KMS-11 (cell line): ENCODE measurements at regions not wholly inside any gene's neighbourhood (a gene's known extent, or its start where the extent isn't known, plus 50 kb on each side); places are given as distances from the start of the nearest gene placed in this dataset.

Source experiments
- H2AFZ ChIP-seq: fragments of 200-600 bp; sonication (generic); 2 replicates; pipeline ENCODE4 v1.6.1; 2016; ENCODE audit warnings: antibody characterized with exemption, mixed run types, low read depth
- H3K27ac ChIP-seq: fragments of 200-600 bp; sonication (generic); 2 replicates; pipeline ENCODE4 v1.6.1; 2016; ENCODE audit warnings: mild to moderate bottlenecking, mixed run types
- H3K27me3 ChIP-seq: fragments of 200-600 bp; sonication (generic); 2 replicates; pipeline ENCODE4 v1.6.1; 2017; ENCODE audit warnings: mild to moderate bottlenecking, low read depth, mixed run types, moderate library complexity; ENCODE audit not compliant: insufficient read depth
- H3K36me3 ChIP-seq: fragments of 200-600 bp; sonication (generic); 2 replicates; pipeline ENCODE4 v1.6.1; 2017; ENCODE audit warnings: mild to moderate bottlenecking, mixed run types; ENCODE audit not compliant: insufficient read depth
- H3K4me1 ChIP-seq: fragments of 200-600 bp; sonication (generic); 2 replicates; pipeline ENCODE4 v1.6.1; 2016; ENCODE audit warnings: mild to moderate bottlenecking, low read depth, mixed run types; ENCODE audit not compliant: poor library complexity, severe bottlenecking
- H3K4me2 ChIP-seq: fragments of 200-600 bp; sonication (generic); 2 replicates; pipeline ENCODE4 v1.7.0; 2016; ENCODE audit warnings: mild to moderate bottlenecking, mixed run types
- H3K4me3 ChIP-seq: fragments of 200-600 bp; sonication (generic); IDR thresholded peaks from 2 replicates; pipeline ENCODE4 v1.6.1; 2017; ENCODE audit warnings: low read depth, low read length, mixed read lengths; ENCODE audit not compliant: insufficient read depth
- H3K79me2 ChIP-seq: fragments of 200-600 bp; sonication (generic); 2 replicates; pipeline ENCODE4 v1.6.1; 2016; ENCODE audit warnings: low read depth, mixed run types; ENCODE audit not compliant: insufficient read depth
- H3K9ac ChIP-seq: fragments of 200-600 bp; sonication (generic); 2 replicates; pipeline ENCODE4 v1.6.1; 2016; ENCODE audit warnings: mild to moderate bottlenecking, mixed run types
- H4K20me1 ChIP-seq: fragments of 200-600 bp; sonication (generic); 2 replicates; pipeline ENCODE4 v1.6.1; 2016; ENCODE audit warnings: mild to moderate bottlenecking, mixed run types; ENCODE audit not compliant: insufficient read depth
- TF ChIP-seq, protein P1 (sequence below): fragments of 200-600 bp; sonication (generic); conservative IDR thresholded peaks from 2 replicates; pipeline ENCODE4 v1.6.1; 2017; ENCODE audit warnings: low read depth, mild to moderate bottlenecking, antibody characterized with exemption, low read length, moderate library complexity, mixed read lengths

GRCh38 chr11:70751142-70751734, 352.9 kb downstream of the CTTN start:
- Histone ChIP-seq H3K27me3 (no peaks in the 10 kb centered on the region), H3K79me2 (no peaks in the 10 kb centered on the region), H3K36me3 (no peaks in the 10 kb centered on the region), H3K9ac (no peak overlapping the region), H3K4me1 (no peaks in the 10 kb centered on the region), H3K27ac (no peak overlapping the region), H3K4me3 (no peak overlapping the region), H2AFZ (no peak overlapping the region), H3K4me2 (no peak overlapping the region), H4K20me1 (no peaks in the 10 kb centered on the region)
- TF ChIP-seq, protein P1, sequence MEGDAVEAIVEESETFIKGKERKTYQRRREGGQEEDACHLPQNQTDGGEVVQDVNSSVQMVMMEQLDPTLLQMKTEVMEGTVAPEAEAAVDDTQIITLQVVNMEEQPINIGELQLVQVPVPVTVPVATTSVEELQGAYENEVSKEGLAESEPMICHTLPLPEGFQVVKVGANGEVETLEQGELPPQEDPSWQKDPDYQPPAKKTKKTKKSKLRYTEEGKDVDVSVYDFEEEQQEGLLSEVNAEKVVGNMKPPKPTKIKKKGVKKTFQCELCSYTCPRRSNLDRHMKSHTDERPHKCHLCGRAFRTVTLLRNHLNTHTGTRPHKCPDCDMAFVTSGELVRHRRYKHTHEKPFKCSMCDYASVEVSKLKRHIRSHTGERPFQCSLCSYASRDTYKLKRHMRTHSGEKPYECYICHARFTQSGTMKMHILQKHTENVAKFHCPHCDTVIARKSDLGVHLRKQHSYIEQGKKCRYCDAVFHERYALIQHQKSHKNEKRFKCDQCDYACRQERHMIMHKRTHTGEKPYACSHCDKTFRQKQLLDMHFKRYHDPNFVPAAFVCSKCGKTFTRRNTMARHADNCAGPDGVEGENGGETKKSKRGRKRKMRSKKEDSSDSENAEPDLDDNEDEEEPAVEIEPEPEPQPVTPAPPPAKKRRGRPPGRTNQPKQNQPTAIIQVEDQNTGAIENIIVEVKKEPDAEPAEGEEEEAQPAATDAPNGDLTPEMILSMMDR, result no peak

DNA sequence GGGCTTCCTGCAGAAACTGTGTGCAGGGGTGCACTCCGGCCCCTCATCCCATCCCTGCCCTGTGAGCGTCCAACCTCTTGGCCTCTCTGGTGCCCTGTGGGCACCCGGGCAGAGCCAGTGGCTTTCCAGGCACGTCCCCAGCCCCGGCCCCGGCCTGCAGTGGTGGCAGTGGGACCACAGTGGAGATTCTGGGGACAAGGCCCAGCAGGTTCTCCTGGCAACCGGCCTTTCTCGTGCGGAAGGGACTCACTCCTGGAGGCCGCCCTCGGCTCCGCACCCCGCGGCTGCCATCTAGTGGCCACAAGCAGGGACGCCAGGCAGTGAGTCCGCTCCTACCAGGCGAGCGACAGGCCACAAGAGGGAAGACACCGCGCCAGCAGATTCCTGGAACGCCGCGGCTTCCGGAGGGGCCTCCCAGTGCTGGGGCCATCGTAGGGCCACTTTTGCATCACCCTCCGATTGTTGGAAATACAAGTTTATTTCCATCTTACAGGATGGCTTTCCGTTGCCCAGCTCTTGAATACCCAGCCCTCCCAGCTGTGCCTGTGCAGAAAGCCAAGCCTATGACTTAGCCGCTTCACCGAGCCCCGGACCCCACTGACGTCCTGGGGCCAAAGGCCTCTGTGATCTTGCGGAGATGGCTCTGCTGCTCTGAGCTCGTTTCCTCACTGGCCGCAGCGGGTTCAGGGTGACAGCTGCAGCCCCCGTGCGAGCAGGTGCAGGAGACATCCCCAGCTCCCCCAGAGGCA, 357.3 kb downstream of the CTTN start:
- no peak overlapping the region for H3K4me3 ChIP-seq
- H3K79me2 ChIP-seq, result no peaks in the 10 kb centered on the region
- no peaks in the 10 kb centered on the region for H4K20me1 ChIP-seq
- H3K4me2 ChIP-seq, result no peak overlapping the region
- H2AFZ ChIP-seq, result no peak overlapping the region
- H3K27ac ChIP-seq, result no peak overlapping the region
- H3K9ac ChIP-seq, result no peak overlapping the region
- H3K36me3 ChIP-seq, result no peaks in the 10 kb centered on the region
- TF ChIP-seq, protein P1, result peak; percentile 76
- H3K4me1 ChIP-seq, result no peaks in the 10 kb centered on the region
- peaks cover 3% of the 10 kb centered on the region; the same call in 1 of the 2 replicates for H3K27me3 ChIP-seq

GRCh38 chr11:70756341-70756740, 358.0 kb downstream of the CTTN start:
- no peaks in the 10 kb centered on the region for H4K20me1 ChIP-seq
- no peak overlapping the region for H3K4me3 ChIP-seq
- no peaks in the 10 kb centered on the region for H3K36me3 ChIP-seq
- H3K4me2 ChIP-seq, result no peak overlapping the region
- TF ChIP-seq, protein P1, result no peak
- H3K9ac ChIP-seq, result no peak overlapping the region
- no peaks in the 10 kb centered on the region for H3K4me1 ChIP-seq
- no peak overlapping the region for H3K27ac ChIP-seq
- no peak overlapping the region for H2AFZ ChIP-seq
- peaks cover 3% of the 10 kb centered on the region; the same call in 1 of the 2 replicates for H3K27me3 ChIP-seq
- no peaks in the 10 kb centered on the region for H3K79me2 ChIP-seq

- Histone ChIP-seq H3K27me3 (peaks cover 3% of the 10 kb centered on the region; the same call in 1 of the 2 replicates), H3K9ac (no peak overlapping the region), H3K4me1 (no peaks in the 10 kb centered on the region), H3K27ac (no peak overlapping the region), H3K36me3 (no peaks in the 10 kb centered on the region), H3K4me2 (no peak overlapping the region), H3K79me2 (no peaks in the 10 kb centered on the region), H4K20me1 (no peaks in the 10 kb centered on the region), H2AFZ (no peak overlapping the region), H3K4me3 (no peak overlapping the region)
- TF ChIP-seq, protein P1, result no peak
These were observed 358.4 kb downstream of the CTTN start for GRCh38 chr11:70756756-70757155.
